H1 (cell line): ENCODE measurements at regions not wholly inside any gene's neighbourhood (a gene's known extent, or its start where the extent isn't known, plus 50 kb on each side); places are given as distances from the start of the nearest gene placed in this dataset.

Source experiments
- POLR2A ChIP-seq, 2 experiments: IDR thresholded peaks; 1 replicate in 1 of 2; 2 replicates in 1 of 2; pipeline ENCODE4 v1.6.1; 2011; ENCODE audit warnings: low read depth in 2 of 2, low read length in 2 of 2, mild to moderate bottlenecking in 2 of 2; ENCODE audit errors: control extremely low read depth in 1 of 2
- POLR2AphosphoS5 ChIP-seq: IDR thresholded peaks from 2 replicates; pipeline ENCODE4 v1.6.1; 2011; ENCODE audit warnings: low read depth, low read length
- TAF1 ChIP-seq: IDR thresholded peaks from 2 replicates; pipeline ENCODE4 v1.6.1; 2011; ENCODE audit warnings: mild to moderate bottlenecking, low read depth, low read length
- TBP ChIP-seq: IDR thresholded peaks from 2 replicates; pipeline ENCODE4 v1.6.1; 2011; ENCODE audit warnings: low read depth, low read length, improper control_type of control experiment
- YY1 ChIP-seq: IDR thresholded peaks from 2 replicates; pipeline ENCODE4 v1.6.1; 2011; ENCODE audit warnings: low read depth, mild to moderate bottlenecking, low read length
- ZNF274 ChIP-seq: IDR thresholded peaks from 2 replicates; pipeline ENCODE4 v1.7.0; 2012; ENCODE audit warnings: low read length, borderline replicate concordance; ENCODE audit errors: extremely low read depth
- TF ChIP-seq, protein P1 (sequence below), 3 experiments: IDR thresholded peaks; 1 replicate in 2 of 3; 2 replicates in 1 of 3; pipeline versions ENCODE4 v1.5.1 to v1.6.1; 2011; ENCODE audit warnings: low read length in 3 of 3, mild to moderate bottlenecking in 3 of 3, inconsistent platforms in 2 of 3, low read depth in 1 of 3, moderate library complexity in 1 of 3; ENCODE audit not compliant: insufficient read depth in 1 of 3; ENCODE audit errors: control extremely low read depth in 1 of 3

DNA sequence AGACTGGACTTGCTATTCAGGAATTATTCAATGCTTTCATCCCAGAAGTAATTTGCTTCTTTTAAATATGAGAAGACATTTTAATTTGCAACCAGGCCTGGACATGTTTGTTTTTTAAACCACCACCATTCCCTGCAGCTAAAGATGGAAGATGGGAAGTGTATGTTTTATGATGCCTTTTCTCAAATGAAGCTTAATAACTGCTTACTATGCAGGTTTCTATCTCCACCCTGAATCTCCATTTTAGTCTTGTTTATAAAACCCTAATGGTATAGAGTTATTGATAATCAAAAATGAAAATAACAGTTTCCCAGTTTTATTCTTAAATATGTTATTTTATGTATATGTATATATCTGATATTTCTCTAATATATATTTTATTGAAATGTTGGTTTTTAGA, 418.9 kb downstream of the C4orf33 start:
- no peak for TF ChIP-seq POLR2A (IDR thresholded peaks at IDR 0.05; ENCODE audit: control extremely low read depth in 1 of 2, low read depth in 2 of 2, low read length in 2 of 2)
- TF ChIP-seq TAF1, result no peak
- TF ChIP-seq, protein P1, sequence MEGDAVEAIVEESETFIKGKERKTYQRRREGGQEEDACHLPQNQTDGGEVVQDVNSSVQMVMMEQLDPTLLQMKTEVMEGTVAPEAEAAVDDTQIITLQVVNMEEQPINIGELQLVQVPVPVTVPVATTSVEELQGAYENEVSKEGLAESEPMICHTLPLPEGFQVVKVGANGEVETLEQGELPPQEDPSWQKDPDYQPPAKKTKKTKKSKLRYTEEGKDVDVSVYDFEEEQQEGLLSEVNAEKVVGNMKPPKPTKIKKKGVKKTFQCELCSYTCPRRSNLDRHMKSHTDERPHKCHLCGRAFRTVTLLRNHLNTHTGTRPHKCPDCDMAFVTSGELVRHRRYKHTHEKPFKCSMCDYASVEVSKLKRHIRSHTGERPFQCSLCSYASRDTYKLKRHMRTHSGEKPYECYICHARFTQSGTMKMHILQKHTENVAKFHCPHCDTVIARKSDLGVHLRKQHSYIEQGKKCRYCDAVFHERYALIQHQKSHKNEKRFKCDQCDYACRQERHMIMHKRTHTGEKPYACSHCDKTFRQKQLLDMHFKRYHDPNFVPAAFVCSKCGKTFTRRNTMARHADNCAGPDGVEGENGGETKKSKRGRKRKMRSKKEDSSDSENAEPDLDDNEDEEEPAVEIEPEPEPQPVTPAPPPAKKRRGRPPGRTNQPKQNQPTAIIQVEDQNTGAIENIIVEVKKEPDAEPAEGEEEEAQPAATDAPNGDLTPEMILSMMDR (IDR thresholded peaks at IDR 0.05; ENCODE audit: control extremely low read depth in 1 of 3, insufficient read depth in 1 of 3, low read depth in 1 of 3, low read length in 3 of 3), result no peak
- no peak for TF ChIP-seq POLR2AphosphoS5
- TF ChIP-seq ZNF274, result no peak
- no peak for TF ChIP-seq YY1
- TF ChIP-seq TBP, result no peak
